ENCODE measurements at regions not wholly inside any gene's neighbourhood (a gene's known extent, or its start where the extent isn't known, plus 50 kb on each side); places are given as distances from the start of the nearest gene placed in this dataset.

- Histone ChIP-seq H3K4me1 (ENCODE audit: insufficient read depth) (no peaks in the 10 kb centered on the region), H3K27me3 (no peaks in the 10 kb centered on the region), H3K79me2 (no peaks in the 10 kb centered on the region), H3K27ac (no peak overlapping the region), H3K36me3 (replicated peaks; ENCODE audit: insufficient read depth, low read depth) (no peaks in the 10 kb centered on the region), H2AFZ (no peak overlapping the region), H3K9me2 (replicated peaks; ENCODE audit: insufficient read depth) (no peaks in the 10 kb centered on the region), H4K20me1 (ENCODE audit: insufficient read depth, poor library complexity, severe bottlenecking) (no peaks in the 10 kb centered on the region), H3K4me3 (no peak overlapping the region), H3K4me2 (no peak overlapping the region), H3K9me3 (ENCODE audit: low read depth) (no peaks in the 10 kb centered on the region)
- TF ChIP-seq, protein P1, sequence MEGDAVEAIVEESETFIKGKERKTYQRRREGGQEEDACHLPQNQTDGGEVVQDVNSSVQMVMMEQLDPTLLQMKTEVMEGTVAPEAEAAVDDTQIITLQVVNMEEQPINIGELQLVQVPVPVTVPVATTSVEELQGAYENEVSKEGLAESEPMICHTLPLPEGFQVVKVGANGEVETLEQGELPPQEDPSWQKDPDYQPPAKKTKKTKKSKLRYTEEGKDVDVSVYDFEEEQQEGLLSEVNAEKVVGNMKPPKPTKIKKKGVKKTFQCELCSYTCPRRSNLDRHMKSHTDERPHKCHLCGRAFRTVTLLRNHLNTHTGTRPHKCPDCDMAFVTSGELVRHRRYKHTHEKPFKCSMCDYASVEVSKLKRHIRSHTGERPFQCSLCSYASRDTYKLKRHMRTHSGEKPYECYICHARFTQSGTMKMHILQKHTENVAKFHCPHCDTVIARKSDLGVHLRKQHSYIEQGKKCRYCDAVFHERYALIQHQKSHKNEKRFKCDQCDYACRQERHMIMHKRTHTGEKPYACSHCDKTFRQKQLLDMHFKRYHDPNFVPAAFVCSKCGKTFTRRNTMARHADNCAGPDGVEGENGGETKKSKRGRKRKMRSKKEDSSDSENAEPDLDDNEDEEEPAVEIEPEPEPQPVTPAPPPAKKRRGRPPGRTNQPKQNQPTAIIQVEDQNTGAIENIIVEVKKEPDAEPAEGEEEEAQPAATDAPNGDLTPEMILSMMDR (IDR thresholded peaks at IDR 0.05; ENCODE audit: poor library complexity): no peak
- DNase-seq (ENCODE audit: low spot score): no peak
- WGBS (ENCODE audit: low lambda C conversion rate, missing lambda C conversion rate): 57% methylated on average over 7 of the region's 7 CpGs
Observed at GRCh38 chr2:111678161-111678560, 205.8 kb downstream of the ANAPC1 start.

DNA sequence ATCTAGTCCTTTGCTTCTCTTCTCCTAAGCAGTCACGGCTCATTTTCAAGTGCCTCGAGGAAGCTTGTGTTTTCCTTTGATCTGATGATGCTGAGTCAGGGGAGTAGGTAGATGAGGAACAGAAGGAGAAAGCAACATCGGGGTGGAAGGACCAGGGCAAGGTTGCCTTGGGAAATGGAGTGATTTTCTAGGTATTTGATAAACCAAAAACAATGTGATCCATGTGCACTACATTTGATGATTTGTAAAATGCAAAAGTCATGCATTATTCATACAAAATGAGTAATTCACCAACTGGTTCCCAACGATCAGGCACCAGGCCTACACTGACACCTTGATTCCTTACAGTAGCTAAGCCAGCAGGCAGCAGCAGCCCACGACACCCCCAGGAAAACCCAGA, 205.3 kb downstream of the ANAPC1 start:
- H3K79me2 ChIP-seq: no peaks in the 10 kb centered on the region
- H3K36me3 ChIP-seq (replicated peaks; ENCODE audit: insufficient read depth, low read depth): no peaks in the 10 kb centered on the region
- H2AFZ ChIP-seq: no peak overlapping the region
- no peaks in the 10 kb centered on the region for H3K4me1 ChIP-seq (ENCODE audit: insufficient read depth)
- 33% methylated on average over 5 of the region's 5 CpGs for WGBS (ENCODE audit: low lambda C conversion rate, missing lambda C conversion rate)
- H3K9me3 ChIP-seq (ENCODE audit: low read depth): no peaks in the 10 kb centered on the region
- no peak for DNase-seq (ENCODE audit: low spot score)
- no peaks in the 10 kb centered on the region for H4K20me1 ChIP-seq (ENCODE audit: insufficient read depth, poor library complexity, severe bottlenecking)
- no peaks in the 10 kb centered on the region for H3K9me2 ChIP-seq (replicated peaks; ENCODE audit: insufficient read depth)
- H3K4me3 ChIP-seq: no peak overlapping the region
- no peaks in the 10 kb centered on the region for H3K27me3 ChIP-seq
- H3K4me2 ChIP-seq: no peak overlapping the region
- H3K27ac ChIP-seq: no peak overlapping the region
- no peak for TF ChIP-seq EZH2 (IDR thresholded peaks at IDR 0.05; ENCODE audit: borderline replicate concordance)
- no peak for TF ChIP-seq EZH2phosphoT487 (IDR thresholded peaks at IDR 0.05; ENCODE audit: low read depth, severe bottlenecking, unreplicated experiment)
- TF ChIP-seq, protein P1 (IDR thresholded peaks at IDR 0.05; ENCODE audit: poor library complexity): no peak

- Histone ChIP-seq H3K9me3 (ENCODE audit: low read depth) (no peaks in the 10 kb centered on the region), H3K4me3 (no peak overlapping the region), H3K27ac (no peak overlapping the region), H4K20me1 (ENCODE audit: insufficient read depth, poor library complexity, severe bottlenecking) (no peaks in the 10 kb centered on the region), H3K4me1 (ENCODE audit: insufficient read depth) (no peaks in the 10 kb centered on the region), H3K79me2 (no peaks in the 10 kb centered on the region), H3K36me3 (replicated peaks; ENCODE audit: insufficient read depth, low read depth) (no peaks in the 10 kb centered on the region), H3K27me3 (no peaks in the 10 kb centered on the region), H3K9me2 (replicated peaks; ENCODE audit: insufficient read depth) (no peaks in the 10 kb centered on the region), H3K4me2 (no peak overlapping the region), H2AFZ (no peak overlapping the region)
- no peak for TF ChIP-seq EZH2 (IDR thresholded peaks at IDR 0.05; ENCODE audit: borderline replicate concordance)
- no peak for TF ChIP-seq EZH2phosphoT487 (IDR thresholded peaks at IDR 0.05; ENCODE audit: low read depth, severe bottlenecking, unreplicated experiment)
- TF ChIP-seq, protein P1 (IDR thresholded peaks at IDR 0.05; ENCODE audit: poor library complexity): no peak
- 81% methylated on average over 2 of the region's 2 CpGs for WGBS (ENCODE audit: low lambda C conversion rate, missing lambda C conversion rate)
- no peak for DNase-seq (ENCODE audit: low spot score)
Observed at GRCh38 chr2:111679202-111679601, 204.8 kb downstream of the ANAPC1 start.

DNA sequence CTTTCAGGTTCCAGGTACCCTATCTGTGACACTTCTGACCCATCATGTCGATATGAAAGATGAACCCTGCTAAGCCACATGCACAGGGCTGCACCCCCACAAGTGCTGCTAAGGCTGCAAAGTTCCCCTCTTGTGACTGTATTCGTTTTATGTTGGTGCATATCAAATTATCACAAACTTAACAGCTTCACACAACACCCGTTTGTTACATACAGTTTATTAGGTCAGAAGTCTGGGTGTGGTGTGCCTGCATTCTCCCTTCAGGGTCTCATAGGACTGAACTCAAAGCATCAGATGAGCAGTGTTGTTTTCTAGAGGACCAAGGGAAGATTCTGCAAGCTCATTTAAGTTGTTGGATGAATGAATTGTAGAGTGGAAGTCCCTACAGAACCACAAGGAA, 199.4 kb downstream of the ANAPC1 start:
- TF ChIP-seq EZH2phosphoT487 (IDR thresholded peaks at IDR 0.05; ENCODE audit: low read depth, severe bottlenecking, unreplicated experiment) (no peak), EZH2 (IDR thresholded peaks at IDR 0.05; ENCODE audit: borderline replicate concordance) (no peak)
- TF ChIP-seq, protein P1 (IDR thresholded peaks at IDR 0.05; ENCODE audit: poor library complexity): no peak
- Histone ChIP-seq H3K4me3 (no peak overlapping the region), H3K4me1 (ENCODE audit: insufficient read depth) (no peaks in the 10 kb centered on the region), H3K27me3 (no peaks in the 10 kb centered on the region), H3K9me2 (replicated peaks; ENCODE audit: insufficient read depth) (no peaks in the 10 kb centered on the region), H2AFZ (no peak overlapping the region), H3K79me2 (no peaks in the 10 kb centered on the region), H3K4me2 (no peak overlapping the region), H3K9me3 (ENCODE audit: low read depth) (no peaks in the 10 kb centered on the region), H4K20me1 (ENCODE audit: insufficient read depth, poor library complexity, severe bottlenecking) (no peaks in the 10 kb centered on the region), H3K27ac (no peak overlapping the region), H3K36me3 (replicated peaks; ENCODE audit: insufficient read depth, low read depth) (no peaks in the 10 kb centered on the region)
- 81% methylated on average over 3 of the region's 3 CpGs for WGBS (ENCODE audit: low lambda C conversion rate, missing lambda C conversion rate)
- no peak for DNase-seq (ENCODE audit: low spot score)
